HG03460 (cell line): ENCODE measurements at regions not wholly inside any gene's neighbourhood (a gene's known extent, or its start where the extent isn't known, plus 50 kb on each side); places are given as distances from the start of the nearest gene placed in this dataset.
"Not testable (repeated sequence)": the region's sequence is repeated elsewhere in the genome, so short reads cannot be mapped to it uniquely, and the experiment has no call there.

Experiments used
- ATAC-seq: cut with Tn5 transposase; IDR thresholded peaks from one replicate; pipeline ENCODE4 v1.9.1; 2021; ENCODE audit not compliant: unreplicated experiment

DNA sequence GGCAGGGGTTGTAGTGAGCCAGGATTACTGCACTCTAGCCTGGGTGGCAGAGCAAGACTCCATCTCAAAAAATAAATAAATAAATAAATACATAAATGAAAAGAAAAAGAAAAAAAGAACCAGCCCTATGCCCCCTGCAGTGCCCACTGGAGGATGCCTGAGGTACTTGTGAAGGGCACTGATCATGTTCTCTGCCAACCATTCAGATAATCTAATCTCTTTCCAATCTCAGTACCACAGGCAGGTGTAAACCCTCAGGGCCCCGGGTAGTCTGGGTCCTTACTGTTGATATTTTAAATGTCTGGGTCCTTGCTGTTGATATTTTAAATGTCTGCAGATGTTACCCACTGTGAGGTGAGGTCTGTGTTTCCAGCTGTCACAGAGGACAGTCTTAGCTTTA is 321.8 kb upstream of the ADCY2 start:
- no peak for ATAC-seq

GRCh38 chr5:7075470-7075869 is 320.5 kb upstream of the ADCY2 start:
- ATAC-seq = no peak

- ATAC-seq = no peak
These were observed 317.8 kb upstream of the ADCY2 start for GRCh38 chr5:7078101-7078500.

DNA sequence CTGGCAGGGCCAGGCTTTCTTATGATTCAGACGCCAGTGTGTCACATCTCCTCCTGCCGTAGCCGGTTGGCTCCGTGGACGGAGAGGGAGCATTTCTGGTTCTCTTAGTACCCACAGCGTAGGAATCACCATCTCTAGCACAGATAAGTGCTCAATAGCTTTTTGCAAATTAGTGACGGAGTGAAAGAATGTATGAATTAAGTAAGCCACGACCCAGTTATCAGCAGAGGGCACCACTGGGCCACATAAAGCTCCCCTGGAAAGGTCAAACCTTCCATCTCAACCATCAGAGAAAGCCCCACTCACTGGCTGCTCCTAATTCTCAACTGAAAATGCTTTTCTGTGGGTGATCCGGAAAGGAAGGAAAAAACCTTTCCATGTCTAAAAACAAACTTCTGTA is 317.0 kb upstream of the ADCY2 start:
- ATAC-seq = no peak

DNA sequence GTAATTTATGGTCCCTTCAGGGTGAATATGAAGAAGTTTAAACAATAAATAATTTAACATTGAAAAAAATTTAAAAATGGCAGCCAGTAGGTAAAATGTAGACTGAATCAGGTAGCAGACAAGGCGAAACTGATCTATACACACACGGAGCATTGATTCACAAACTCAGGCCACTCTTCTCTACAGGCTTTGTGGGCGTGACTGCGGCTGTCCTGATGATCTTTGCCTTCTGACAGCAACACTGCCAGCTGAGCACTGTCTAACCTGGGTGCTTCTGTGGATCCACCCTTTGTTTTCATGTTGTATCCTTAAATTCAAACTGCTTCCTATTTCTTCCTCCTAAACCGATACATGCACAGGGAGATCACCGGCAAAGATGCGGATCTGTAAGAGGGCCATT is 315.4 kb upstream of the ADCY2 start:
- no peak for ATAC-seq

- no peak for ATAC-seq
These were observed 308.1 kb upstream of the ADCY2 start for GRCh38 chr5:7087719-7088297.

DNA sequence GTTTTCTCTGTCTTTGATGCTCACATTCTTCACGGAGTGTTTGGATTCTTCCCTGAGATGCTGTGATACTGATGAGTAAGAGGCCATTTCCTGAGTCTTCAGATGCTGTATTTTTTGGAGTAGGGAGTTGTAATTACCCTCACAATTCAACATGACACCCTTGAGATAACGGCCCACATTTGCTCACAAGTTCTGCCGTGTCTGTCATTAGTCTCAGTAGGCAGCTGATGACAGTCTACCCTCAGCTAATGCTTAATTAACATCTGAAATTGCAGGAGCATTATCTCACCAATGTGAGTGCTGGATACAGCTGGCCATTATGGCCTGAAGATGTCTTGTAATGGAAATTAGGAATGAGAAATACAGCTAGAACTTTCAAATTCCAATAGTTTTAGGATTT is 307.1 kb upstream of the ADCY2 start:
- ATAC-seq = no peak

- ATAC-seq = no peak
These were observed 301.3 kb upstream of the ADCY2 start for GRCh38 chr5:7094626-7095025.

DNA sequence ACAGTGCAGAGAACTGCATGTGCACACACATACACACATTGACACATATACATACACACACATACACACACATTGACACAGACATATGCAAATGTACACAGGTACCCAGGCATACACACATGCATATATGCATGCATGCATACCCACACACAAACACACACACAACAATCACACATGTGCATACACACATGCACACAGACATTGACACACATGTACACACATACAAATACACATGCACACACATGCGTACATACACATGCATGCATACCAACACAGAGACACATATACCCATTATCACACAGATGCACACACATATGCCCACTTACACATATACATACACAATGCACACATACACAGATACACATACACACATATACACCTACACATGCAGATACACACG is 299.6 kb upstream of the ADCY2 start:
- ATAC-seq = no peak

- ATAC-seq = no peak
These were observed 290.6 kb upstream of the ADCY2 start for GRCh38 chr5:7105358-7105757.

DNA sequence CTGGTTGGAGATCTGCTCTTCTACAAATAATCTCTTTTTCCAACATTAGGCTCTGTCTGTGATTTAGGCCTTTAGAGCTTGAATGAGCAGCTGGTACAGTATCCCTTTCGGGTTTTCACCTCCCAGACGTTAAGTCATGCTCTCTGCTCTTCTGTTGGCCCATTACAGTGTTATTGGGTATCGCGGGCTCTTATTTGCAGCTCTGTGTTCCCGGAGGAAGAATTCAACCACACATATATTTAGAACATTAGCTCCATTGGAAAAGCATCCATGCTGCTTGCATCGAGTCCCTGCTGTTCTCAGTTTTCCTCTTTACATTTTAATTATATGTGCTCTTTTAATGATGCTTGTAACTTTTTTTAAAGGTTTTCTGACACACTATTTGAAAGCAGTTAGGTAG is 278.0 kb upstream of the ADCY2 start:
- ATAC-seq = no peak

GRCh38 chr5:7131680-7132079 is 264.3 kb upstream of the ADCY2 start:
- ATAC-seq = no peak

- no peak for ATAC-seq
These were observed 249.1 kb upstream of the ADCY2 start for GRCh38 chr5:7146886-7147285.

DNA sequence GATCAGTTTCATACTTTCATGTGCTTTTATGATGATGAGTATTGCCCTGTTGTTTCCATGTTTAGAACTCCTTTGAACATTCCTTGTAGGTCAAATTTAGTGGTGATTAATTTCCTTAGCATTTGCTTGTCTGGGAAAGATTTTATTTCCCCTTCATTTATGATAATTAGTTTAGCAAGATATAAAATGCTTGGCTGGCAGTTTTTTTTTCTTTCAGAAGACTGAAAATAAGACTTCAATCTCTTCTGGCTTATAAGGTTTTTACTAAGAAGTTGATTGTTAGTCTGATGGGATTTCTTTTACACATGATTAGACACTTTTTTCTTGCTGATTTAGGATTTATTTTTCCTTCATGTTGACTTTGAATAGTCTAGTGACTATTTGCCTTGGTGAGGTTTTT is 238.9 kb upstream of the ADCY2 start:
- no peak for ATAC-seq

GRCh38 chr5:7169240-7169878 is 226.6 kb upstream of the ADCY2 start:
- no peak for ATAC-seq

DNA sequence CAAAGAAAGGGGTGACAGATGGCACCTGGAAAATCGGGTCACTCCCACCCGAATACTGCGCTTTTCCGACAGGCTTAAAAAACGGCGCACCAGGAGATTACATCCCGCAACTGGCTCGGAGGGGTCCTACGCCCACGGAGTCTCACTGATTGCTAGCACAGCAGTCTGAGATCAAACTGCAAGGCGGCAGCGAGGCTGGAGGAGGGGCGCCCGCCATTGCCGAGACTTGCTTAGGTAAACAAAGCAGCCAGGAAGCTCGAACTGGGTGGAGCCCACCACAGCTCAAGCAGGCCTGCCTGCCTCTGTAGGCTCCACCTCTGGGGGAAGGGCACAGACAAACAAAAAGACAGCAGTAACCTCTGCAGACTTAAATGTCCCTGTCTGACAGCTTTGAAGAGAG is 225.2 kb upstream of the ADCY2 start:
- ATAC-seq = not testable (repeated sequence)

DNA sequence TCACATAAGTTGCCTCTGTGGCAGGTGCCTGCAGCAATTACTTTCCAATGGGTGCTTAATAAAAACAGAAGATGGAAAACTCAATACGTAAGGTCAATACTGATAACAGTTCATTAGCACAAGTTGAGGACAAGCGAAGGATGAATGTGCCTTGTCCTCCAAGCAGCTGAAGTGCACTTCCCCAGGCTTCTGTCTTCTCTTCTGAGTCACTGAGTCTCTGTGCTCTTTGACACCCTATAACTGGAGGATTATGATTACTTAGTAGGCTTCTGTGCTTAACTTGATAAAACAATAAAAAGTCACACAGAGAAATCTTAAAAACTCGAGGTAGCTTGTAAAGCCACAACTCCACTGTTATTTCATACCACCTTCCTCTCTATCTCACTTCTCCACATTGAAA is 216.6 kb upstream of the ADCY2 start:
- ATAC-seq = no peak

GRCh38 chr5:7181841-7182240 is 214.1 kb upstream of the ADCY2 start:
- no peak for ATAC-seq

DNA sequence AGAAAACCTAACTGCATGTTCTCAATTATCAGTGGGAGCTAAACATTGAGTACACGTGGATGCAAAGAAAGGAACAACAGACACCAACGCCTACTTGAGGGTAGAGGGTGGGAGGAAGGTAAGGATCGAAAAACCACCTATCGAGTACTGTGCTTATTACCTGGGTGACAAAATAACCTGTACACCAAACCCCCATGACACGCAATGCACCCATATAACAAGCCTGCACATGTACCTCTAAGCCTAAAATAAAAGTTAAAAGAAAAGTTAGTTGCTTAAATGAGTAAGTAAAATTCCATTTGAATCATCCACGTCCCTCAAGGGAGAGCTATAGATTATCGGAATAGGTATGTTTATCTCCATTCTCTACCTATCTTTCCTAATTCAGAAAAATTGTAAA is 210.2 kb upstream of the ADCY2 start:
- ATAC-seq = no peak

DNA sequence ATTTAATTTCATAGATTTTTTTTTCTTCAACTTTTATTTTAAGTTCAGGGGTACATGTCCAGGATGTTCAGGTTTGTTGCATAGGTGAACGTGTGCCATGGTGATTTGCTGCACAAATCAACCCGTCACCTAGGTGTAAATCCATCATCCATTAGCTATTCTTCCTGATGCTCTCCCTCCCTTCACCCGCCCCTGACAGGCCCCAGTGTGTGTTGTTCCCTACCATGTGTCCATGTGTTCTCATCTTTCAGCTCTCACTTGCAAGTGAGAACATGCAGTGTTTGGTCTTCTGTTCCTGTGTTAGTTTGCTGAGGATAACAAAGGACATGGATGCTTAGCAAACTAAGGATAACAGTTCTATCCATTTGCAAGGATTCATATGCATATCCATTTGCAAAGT is 209.1 kb upstream of the ADCY2 start:
- no peak for ATAC-seq

- ATAC-seq = no peak
These were observed 205.2 kb upstream of the ADCY2 start for GRCh38 chr5:7190712-7191250.

- no peak for ATAC-seq
These were observed 203.9 kb upstream of the ADCY2 start for GRCh38 chr5:7192016-7192415.

GRCh38 chr5:7202846-7203245 is 193.1 kb upstream of the ADCY2 start:
- no peak for ATAC-seq
